OCI-LY3 (cell line): ENCODE measurements at regions not wholly inside any gene's neighbourhood (a gene's known extent, or its start where the extent isn't known, plus 50 kb on each side); places are given as distances from the start of the nearest gene placed in this dataset.

Experiments used
- H2AFZ ChIP-seq: fragments of 200-600, 300-600 bp; shearing (Covaris generic); 2 replicates; pipeline ENCODE4 v1.6.0; 2014; ENCODE audit warnings: antibody characterized with exemption, low read depth, low read length
- H3K27ac ChIP-seq: fragments of 200-600, 300-600 bp; sonication (generic); 2 replicates; pipeline ENCODE4 v1.5.1; 2014; ENCODE audit warnings: mild to moderate bottlenecking, low read length, moderate library complexity, mixed read lengths
- H3K27me3 ChIP-seq: fragments of 200-600, 300-600 bp; sonication (generic); 2 replicates; pipeline ENCODE4 v1.6.1; 2014; ENCODE audit warnings: low read depth, low read length, mixed read lengths
- H3K36me3 ChIP-seq: fragments of 200-600, 300-600 bp; sonication (generic); replicated peaks from 2 replicates; pipeline ENCODE3; 2014; ENCODE audit warnings: low read depth, low read length, mixed read lengths
- H3K4me1 ChIP-seq: fragments of 300-600, 200-600 bp; sonication (generic); 2 replicates; pipeline ENCODE4 v1.6.1; 2014; ENCODE audit warnings: low read length, mixed read lengths
- H3K4me2 ChIP-seq: fragments of 200-600, 300-600 bp; sonication (generic); 2 replicates; pipeline ENCODE4 v1.6.1; 2014; ENCODE audit warnings: low read length, mixed read lengths
- H3K4me3 ChIP-seq: fragments of 300-600, 200-600 bp; sonication (generic); 2 replicates; pipeline ENCODE4 v1.5.1; 2014; ENCODE audit warnings: antibody characterized with exemption, mild to moderate bottlenecking, low read length, moderate library complexity
- H3K79me2 ChIP-seq: fragments of 300-600, 200-600 bp; shearing (Covaris generic); 2 replicates; pipeline ENCODE4 v1.6.1; 2014; ENCODE audit warnings: mild to moderate bottlenecking, low read length, mixed read lengths
- H3K9ac ChIP-seq: fragments of 300-600, 200-600 bp; shearing (Covaris generic); 2 replicates; pipeline ENCODE4 v1.6.0; 2014; ENCODE audit warnings: mild to moderate bottlenecking, low read length, moderate library complexity
- H3K9me3 ChIP-seq: fragments of 200-600, 300-600 bp; shearing (Covaris generic); 2 replicates; pipeline ENCODE4 v1.6.1; 2014; ENCODE audit warnings: low read length, mixed read lengths; ENCODE audit not compliant: insufficient read depth
- H4K20me1 ChIP-seq: fragments of 200-600, 300-600 bp; sonication (generic); 2 replicates; pipeline ENCODE4 v1.6.1; 2016; ENCODE audit warnings: low read length, mixed read lengths; ENCODE audit not compliant: insufficient read depth
- EZH2phosphoT487 ChIP-seq: fragments of 200-600 bp; shearing (Covaris generic); IDR thresholded peaks from 2 replicates; pipeline ENCODE4 v1.6.1; 2018; ENCODE audit warnings: antibody characterized with exemption, mixed run types, low read depth
- TF ChIP-seq, protein P1 (sequence below): fragments of 200-600, 300-600 bp; sonication (generic); IDR thresholded peaks from 2 replicates; pipeline ENCODE4 v1.5.1; 2014; ENCODE audit warnings: antibody characterized with exemption, low read length, low read depth

DNA sequence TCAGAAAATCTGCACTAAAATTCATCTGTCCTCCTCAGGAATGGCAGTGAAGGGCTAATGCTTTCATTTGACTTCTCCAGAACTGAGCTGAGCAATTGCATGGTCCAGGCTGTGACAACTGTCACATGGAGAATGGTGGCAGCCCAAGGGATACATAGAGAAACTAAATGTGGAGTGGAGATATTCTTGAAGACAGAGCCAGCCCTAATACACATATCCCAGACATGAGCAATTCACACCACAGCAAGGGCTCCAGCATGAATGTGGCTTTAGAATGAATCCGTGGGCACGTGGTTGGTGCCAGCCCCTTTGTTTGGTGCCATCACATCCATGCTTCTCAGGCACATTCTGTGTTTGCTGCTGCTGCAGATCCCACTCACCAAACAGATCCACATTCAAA lies 121.6 kb upstream of the MXRA5 start:
- no peak overlapping the region for H3K27ac ChIP-seq
- H3K79me2 ChIP-seq, result no peaks in the 10 kb centered on the region
- no peak overlapping the region for H3K9ac ChIP-seq
- TF ChIP-seq, protein P1, sequence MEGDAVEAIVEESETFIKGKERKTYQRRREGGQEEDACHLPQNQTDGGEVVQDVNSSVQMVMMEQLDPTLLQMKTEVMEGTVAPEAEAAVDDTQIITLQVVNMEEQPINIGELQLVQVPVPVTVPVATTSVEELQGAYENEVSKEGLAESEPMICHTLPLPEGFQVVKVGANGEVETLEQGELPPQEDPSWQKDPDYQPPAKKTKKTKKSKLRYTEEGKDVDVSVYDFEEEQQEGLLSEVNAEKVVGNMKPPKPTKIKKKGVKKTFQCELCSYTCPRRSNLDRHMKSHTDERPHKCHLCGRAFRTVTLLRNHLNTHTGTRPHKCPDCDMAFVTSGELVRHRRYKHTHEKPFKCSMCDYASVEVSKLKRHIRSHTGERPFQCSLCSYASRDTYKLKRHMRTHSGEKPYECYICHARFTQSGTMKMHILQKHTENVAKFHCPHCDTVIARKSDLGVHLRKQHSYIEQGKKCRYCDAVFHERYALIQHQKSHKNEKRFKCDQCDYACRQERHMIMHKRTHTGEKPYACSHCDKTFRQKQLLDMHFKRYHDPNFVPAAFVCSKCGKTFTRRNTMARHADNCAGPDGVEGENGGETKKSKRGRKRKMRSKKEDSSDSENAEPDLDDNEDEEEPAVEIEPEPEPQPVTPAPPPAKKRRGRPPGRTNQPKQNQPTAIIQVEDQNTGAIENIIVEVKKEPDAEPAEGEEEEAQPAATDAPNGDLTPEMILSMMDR, result no peak
- TF ChIP-seq EZH2phosphoT487, result no peak
- no peaks in the 10 kb centered on the region for H3K9me3 ChIP-seq
- no peak overlapping the region for H2AFZ ChIP-seq
- H3K27me3 ChIP-seq, result no peaks in the 10 kb centered on the region
- H3K4me2 ChIP-seq, result no peak overlapping the region
- H3K4me1 ChIP-seq, result peaks cover 12% of the 10 kb centered on the region
- no peaks in the 10 kb centered on the region for H4K20me1 ChIP-seq
- H3K4me3 ChIP-seq, result no peak overlapping the region
- no peaks in the 10 kb centered on the region for H3K36me3 ChIP-seq

DNA sequence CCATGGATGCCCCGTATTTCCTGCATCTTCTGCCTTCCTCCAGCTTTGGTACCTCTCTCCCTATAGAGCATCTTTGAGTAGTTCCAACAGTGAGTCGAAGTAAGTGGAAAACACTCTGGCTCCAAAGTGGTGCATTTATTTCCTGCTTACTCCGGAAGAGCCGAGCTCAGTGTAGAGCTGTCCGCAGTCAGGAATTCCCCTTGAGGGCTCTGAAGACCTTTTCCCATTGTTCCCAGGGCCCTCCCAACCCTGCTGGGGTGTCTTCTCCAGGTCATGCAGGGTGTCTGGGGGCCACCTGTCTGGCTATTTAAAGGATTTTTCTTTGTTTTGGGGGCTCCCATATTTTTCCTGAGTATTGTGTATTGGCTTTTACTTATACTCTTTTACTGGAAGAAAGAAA lies 118.6 kb upstream of the MXRA5 start:
- H3K27me3 ChIP-seq, result no peaks in the 10 kb centered on the region
- peaks cover 27% of the 10 kb centered on the region for H3K4me1 ChIP-seq
- H3K9me3 ChIP-seq, result no peaks in the 10 kb centered on the region
- TF ChIP-seq, protein P1, result no peak
- no peak for TF ChIP-seq EZH2phosphoT487
- no peaks in the 10 kb centered on the region for H3K79me2 ChIP-seq
- H3K9ac ChIP-seq, result no peak overlapping the region
- H3K4me2 ChIP-seq, result no peak overlapping the region
- H4K20me1 ChIP-seq, result no peaks in the 10 kb centered on the region
- no peak overlapping the region for H3K27ac ChIP-seq
- H3K4me3 ChIP-seq, result no peak overlapping the region
- H3K36me3 ChIP-seq, result no peaks in the 10 kb centered on the region
- no peak overlapping the region for H2AFZ ChIP-seq

DNA sequence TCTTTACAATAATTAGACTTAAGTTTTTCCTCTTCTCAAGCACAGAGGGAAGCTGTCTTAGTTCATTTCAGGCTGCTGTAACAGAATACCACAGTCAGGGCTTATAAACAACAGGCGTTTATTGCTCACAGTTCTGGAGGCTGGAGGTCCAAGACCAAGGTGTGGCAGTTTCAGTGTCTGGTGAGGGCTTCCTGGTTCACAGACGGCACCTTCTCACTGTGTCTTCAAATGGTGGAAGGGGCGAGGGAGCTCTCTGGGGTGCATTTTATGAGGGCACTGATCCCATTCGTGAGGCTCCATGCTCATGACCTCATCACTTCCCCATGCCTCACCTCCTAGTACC lies 115.7 kb upstream of the MXRA5 start:
- H3K9me3 ChIP-seq, result no peaks in the 10 kb centered on the region
- H3K4me2 ChIP-seq, result peak overlapping the region; percentile 79
- peaks cover 25% of the 10 kb centered on the region for H3K4me1 ChIP-seq
- H3K27me3 ChIP-seq, result no peaks in the 10 kb centered on the region
- no peaks in the 10 kb centered on the region for H3K79me2 ChIP-seq
- no peaks in the 10 kb centered on the region for H3K36me3 ChIP-seq
- peak overlapping the region; percentile 71 for H3K27ac ChIP-seq
- H4K20me1 ChIP-seq, result no peaks in the 10 kb centered on the region
- H3K9ac ChIP-seq, result no peak overlapping the region
- TF ChIP-seq, protein P1, result no peak
- TF ChIP-seq EZH2phosphoT487, result no peak
- H3K4me3 ChIP-seq, result peak overlapping the region; percentile 72
- no peak overlapping the region for H2AFZ ChIP-seq

DNA sequence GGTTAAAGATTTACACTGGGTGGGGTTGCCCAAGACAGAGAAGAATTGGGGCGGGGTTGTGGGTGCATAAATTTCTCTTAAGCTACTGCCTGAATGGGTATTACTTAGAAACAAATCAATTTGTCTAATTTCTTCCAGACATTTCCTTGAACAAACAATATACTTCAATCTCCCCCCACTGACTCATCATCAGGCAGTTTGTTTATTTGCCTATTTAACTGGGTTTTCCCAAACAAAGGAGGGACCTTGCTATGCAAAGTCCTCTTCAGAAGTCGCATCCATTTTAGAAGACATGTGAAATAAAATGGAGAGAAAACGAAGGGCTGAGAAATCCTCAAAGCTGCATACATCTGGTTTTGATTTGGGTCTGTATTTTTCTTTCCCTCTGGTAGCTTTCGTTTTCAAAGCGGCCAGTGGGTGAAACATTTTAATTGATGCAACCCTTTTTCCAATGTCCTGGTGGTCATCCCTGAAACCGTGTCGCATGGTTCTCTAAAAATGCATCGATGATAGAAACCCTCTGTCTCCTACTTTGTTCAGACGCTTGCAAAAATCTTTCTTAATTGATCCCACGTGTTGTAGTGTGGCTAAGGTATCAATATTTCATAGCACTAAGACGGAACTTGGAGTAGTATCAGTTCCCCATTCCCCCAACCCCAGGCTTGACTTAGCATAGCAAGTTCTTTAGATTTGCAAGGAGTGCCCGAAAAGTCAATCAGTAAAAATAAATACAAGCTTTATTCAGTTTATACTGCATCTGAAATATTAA lies 115.1 kb upstream of the MXRA5 start:
- H3K79me2 ChIP-seq, result no peaks in the 10 kb centered on the region
- peaks cover 20% of the 10 kb centered on the region for H3K4me1 ChIP-seq
- no peak for TF ChIP-seq EZH2phosphoT487
- TF ChIP-seq, protein P1, result no peak
- H2AFZ ChIP-seq, result no peak overlapping the region
- no peaks in the 10 kb centered on the region for H3K36me3 ChIP-seq
- no peaks in the 10 kb centered on the region for H3K27me3 ChIP-seq
- H3K9me3 ChIP-seq, result no peaks in the 10 kb centered on the region
- peak overlapping the region; percentile 79 for H3K4me2 ChIP-seq
- H3K9ac ChIP-seq, result peak overlapping the region; percentile 32; the same call in 1 of the 2 replicates
- peak overlapping the region; percentile 72 for H3K4me3 ChIP-seq
- peak overlapping the region; percentile 71 for H3K27ac ChIP-seq
- no peaks in the 10 kb centered on the region for H4K20me1 ChIP-seq
